Duodenal mucosa (tissue), 2 donors: ENCODE measurements at regions not wholly inside any gene's neighbourhood (a gene's known extent, or its start where the extent isn't known, plus 50 kb on each side); places are given as distances from the start of the nearest gene placed in this dataset.

Experiments used
- H3K27ac ChIP-seq: one replicate; pipeline ENCODE4 v1.7.0; 2013; ENCODE audit warnings: low read depth, low read length
- H3K27me3 ChIP-seq, 2 donors: one replicate each; pipeline ENCODE4 v1.7.0; 2013; ENCODE audit warnings: low read length in 2 of 2, control low read depth in 1 of 2; ENCODE audit not compliant: insufficient read depth in 2 of 2, control insufficient read depth in 1 of 2
- H3K36me3 ChIP-seq, 2 donors: one replicate each; pipeline ENCODE4 v1.7.0; 2013; ENCODE audit warnings: low read length in 2 of 2, control low read depth in 1 of 2; ENCODE audit not compliant: insufficient read depth in 2 of 2, control insufficient read depth in 1 of 2
- H3K4me1 ChIP-seq, 2 donors: one replicate each; pipeline ENCODE4 v1.7.0; 2013; ENCODE audit warnings: low read length in 2 of 2, control low read depth in 1 of 2; ENCODE audit not compliant: insufficient read depth in 2 of 2, control insufficient read depth in 1 of 2
- H3K4me3 ChIP-seq, 2 donors: one replicate each; pipeline ENCODE4 v1.7.0; 2013; ENCODE audit warnings: low read length in 2 of 2, low read depth in 1 of 2
- H3K9ac ChIP-seq, 2 donors: one replicate each; pipeline ENCODE4 v1.7.0; 2013; ENCODE audit warnings: low read length in 2 of 2, low read depth in 1 of 2
- H3K9me3 ChIP-seq, 2 donors: one replicate each; pipeline ENCODE4 v1.7.0; 2013; ENCODE audit warnings: low read length in 2 of 2, control low read depth in 1 of 2; ENCODE audit not compliant: control insufficient read depth in 1 of 2

DNA sequence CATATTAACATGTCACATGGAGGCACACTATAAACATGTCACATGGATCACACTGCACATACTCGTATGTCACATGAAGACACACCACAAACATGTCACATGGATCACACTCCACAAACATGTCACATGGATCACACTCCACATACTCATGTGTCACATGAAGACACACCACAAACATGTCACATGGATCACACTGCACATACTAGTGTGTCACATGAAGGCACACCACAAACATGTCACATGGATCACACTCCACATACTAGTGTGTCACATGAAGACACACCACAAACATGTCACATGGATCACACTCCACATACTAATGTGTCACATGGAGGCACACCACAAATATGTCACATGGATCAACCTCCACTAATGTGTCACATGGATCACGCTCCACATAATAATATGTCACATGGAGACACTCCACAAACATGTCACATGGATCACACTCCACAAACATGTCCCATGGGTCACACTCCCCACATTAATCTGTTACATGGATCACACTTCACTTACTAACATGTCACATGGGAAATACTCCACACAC lies 195.6 kb upstream of the PFKP start:
- Histone ChIP-seq H3K9me3 (no peaks in the 10 kb centered on the region), H3K4me3 (no peak overlapping the region), H3K27ac (no peak overlapping the region), H3K27me3 (no peaks in the 10 kb centered on the region), H3K9ac (no peak overlapping the region), H3K4me1 (no peaks in the 10 kb centered on the region), H3K36me3 (no peaks in the 10 kb centered on the region)

GRCh38 chr10:2870654-2871053 lies 196.7 kb upstream of the PFKP start:
- H3K27me3 ChIP-seq = no peaks in the 10 kb centered on the region
- no peak overlapping the region for H3K4me3 ChIP-seq
- H3K9ac ChIP-seq = no peak overlapping the region
- H3K36me3 ChIP-seq = no peaks in the 10 kb centered on the region
- no peak overlapping the region for H3K27ac ChIP-seq
- no peaks in the 10 kb centered on the region for H3K9me3 ChIP-seq
- H3K4me1 ChIP-seq = no peaks in the 10 kb centered on the region

DNA sequence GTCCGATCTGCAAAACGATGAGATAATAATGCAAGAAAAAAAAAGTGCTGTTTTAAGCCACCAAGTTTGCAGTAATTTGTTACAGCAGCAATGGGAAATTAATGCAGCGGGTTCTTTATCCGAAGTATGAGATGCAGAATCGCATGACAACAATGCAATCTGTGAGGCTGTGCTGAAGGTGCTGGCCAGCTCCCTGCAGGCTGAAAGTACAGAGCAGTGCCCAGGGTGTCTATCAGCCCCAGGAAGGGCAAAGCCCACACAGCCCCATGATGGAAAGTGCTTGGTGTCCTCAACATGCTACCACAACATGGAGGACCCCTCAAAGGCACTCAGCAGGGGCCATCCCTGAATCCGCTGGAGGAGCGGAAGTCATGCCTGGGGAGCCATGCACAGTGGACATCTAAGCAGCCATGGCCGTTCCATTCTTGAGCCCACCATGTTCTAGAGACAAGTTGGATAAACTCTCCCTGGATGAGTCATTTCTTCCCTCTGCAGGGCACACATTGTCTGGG lies 199.5 kb upstream of the PFKP start:
- H3K9me3 ChIP-seq = no peaks in the 10 kb centered on the region
- no peaks in the 10 kb centered on the region for H3K27me3 ChIP-seq
- no peak overlapping the region for H3K4me3 ChIP-seq
- H3K9ac ChIP-seq = no peak overlapping the region
- no peaks in the 10 kb centered on the region for H3K4me1 ChIP-seq
- H3K27ac ChIP-seq = no peak overlapping the region
- H3K36me3 ChIP-seq = no peaks in the 10 kb centered on the region

DNA sequence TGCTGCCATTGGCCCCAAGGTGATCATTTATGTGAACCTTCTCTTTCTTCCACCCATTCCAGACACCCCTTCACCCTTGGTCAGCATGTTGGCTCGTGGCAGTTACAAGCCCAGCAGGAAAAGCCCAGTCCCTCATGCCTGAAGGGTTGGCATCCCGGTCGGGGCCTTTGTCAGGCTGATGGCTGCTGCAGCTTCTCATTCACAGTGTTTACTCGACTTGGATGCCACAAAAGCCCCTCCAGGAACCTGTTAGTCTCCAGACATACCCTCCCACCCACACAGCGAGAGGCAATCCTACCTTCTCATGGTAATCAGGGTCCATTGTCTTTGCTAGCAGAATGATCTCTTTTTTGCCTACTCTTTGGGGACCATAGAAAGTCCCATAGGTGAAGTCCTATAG lies 200.8 kb upstream of the PFKP start:
- H3K9me3 ChIP-seq = no peaks in the 10 kb centered on the region
- H3K27ac ChIP-seq = no peak overlapping the region
- no peaks in the 10 kb centered on the region for H3K27me3 ChIP-seq

GRCh38 chr10:2861632-2862210 lies 205.6 kb upstream of the PFKP start:
- H3K27me3 ChIP-seq = no peaks in the 10 kb centered on the region
- H3K27ac ChIP-seq = no peak overlapping the region
- H3K4me3 ChIP-seq = no peak overlapping the region
- H3K9ac ChIP-seq = no peak overlapping the region
- no peaks in the 10 kb centered on the region for H3K4me1 ChIP-seq
- peaks cover 0 to 4% of the 10 kb centered on the region in 2 donors for H3K9me3 ChIP-seq
- no peaks in the 10 kb centered on the region for H3K36me3 ChIP-seq

More for the DNA sequence above, 200.8 kb upstream of the PFKP start:
- Histone ChIP-seq H3K9ac (no peak overlapping the region), H3K4me1 (no peaks in the 10 kb centered on the region), H3K4me3 (no peak overlapping the region), H3K36me3 (no peaks in the 10 kb centered on the region)

DNA sequence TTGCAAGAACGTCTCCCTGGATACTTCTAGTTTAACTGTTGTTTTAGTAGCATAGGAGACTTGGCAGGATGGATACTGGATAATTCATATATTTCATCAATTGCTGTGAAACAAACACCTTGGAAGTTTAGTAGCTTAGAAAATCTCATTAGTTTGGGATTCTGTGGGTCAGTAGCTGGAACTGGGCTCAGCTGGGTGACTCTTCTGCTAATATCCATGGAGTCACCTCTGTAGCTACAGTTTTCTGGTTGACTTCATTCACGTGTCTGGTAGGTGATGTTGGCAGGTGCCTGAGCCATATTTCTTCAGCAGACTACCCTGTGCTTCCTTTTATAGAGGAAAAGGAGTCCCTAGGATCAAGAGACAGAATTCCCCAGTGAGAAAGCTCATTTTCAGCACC lies 208.9 kb upstream of the PFKP start:
- Histone ChIP-seq H3K4me3 (no peak overlapping the region), H3K4me1 (no peaks in the 10 kb centered on the region), H3K27ac (no peak overlapping the region)

GRCh38 chr10:2856598-2856997 lies 210.8 kb upstream of the PFKP start:
- H3K9ac ChIP-seq = no peak overlapping the region
- peaks cover 0 to 4% of the 10 kb centered on the region in 2 donors for H3K9me3 ChIP-seq
- H3K27ac ChIP-seq = no peak overlapping the region
- no peaks in the 10 kb centered on the region for H3K36me3 ChIP-seq
- H3K4me1 ChIP-seq = no peaks in the 10 kb centered on the region
- H3K27me3 ChIP-seq = no peaks in the 10 kb centered on the region
- H3K4me3 ChIP-seq = no peak overlapping the region

More for the DNA sequence above, 208.9 kb upstream of the PFKP start:
- H3K36me3 ChIP-seq = no peaks in the 10 kb centered on the region
- no peak overlapping the region for H3K9ac ChIP-seq
- H3K9me3 ChIP-seq = peaks cover 0 to 4% of the 10 kb centered on the region in 2 donors
- H3K27me3 ChIP-seq = no peaks in the 10 kb centered on the region

DNA sequence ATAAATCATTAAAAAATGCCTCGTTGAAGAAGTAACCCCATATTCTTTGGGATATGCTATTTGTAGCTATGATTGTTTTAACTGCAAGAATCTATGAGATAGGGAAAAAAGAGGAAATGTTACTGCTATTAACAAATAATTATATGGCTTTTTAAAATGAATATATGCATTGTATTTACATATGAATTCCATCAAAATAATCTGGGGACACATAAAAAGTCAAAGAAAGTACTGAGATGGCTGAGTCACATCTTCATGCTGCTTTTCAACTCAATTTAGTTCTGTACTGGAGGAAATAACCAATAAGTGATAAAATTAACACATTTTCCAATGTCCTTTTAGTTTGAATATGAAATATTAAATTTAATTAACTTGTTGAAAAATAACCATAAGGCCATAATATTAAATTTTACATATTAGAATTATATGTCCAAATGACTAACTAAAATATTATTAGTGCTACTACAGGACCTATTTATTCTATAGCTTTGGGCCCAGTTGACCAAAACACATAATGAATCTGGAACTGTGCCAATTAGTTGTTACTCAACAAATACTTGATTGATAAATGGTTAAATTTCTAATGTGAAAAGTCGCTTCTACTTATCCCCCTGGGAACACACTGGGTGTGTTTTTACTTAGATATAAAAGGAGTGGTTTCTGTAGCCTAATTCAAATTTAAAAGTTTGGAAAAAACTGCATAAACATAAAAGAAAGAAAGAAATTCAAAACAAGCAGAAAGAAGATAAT lies 214.6 kb upstream of the PFKP start:
- no peak overlapping the region for H3K27ac ChIP-seq
- H3K9ac ChIP-seq = no peak overlapping the region
- no peak overlapping the region for H3K4me3 ChIP-seq
- no peaks in the 10 kb centered on the region for H3K36me3 ChIP-seq
- no peaks in the 10 kb centered on the region for H3K9me3 ChIP-seq
- H3K4me1 ChIP-seq = no peaks in the 10 kb centered on the region
- H3K27me3 ChIP-seq = no peaks in the 10 kb centered on the region

DNA sequence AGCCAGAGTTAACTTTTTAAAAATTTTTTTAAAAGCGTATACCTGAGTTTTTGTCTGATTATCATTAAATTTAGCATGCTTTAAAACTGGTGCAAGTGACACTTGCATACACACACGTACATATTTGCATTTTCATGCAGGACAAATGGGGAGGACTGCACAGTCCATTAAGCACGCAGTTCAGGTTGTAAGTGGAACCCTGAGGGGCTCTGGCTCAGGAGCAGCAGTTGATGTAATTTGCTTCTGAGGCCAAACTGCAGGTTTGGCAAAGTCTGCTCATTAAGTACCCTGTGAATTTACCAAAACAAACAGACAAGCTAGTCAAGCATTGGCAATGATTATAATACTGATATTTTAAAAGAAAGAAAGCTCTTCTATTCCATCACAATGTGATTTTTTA lies 215.8 kb upstream of the PFKP start:
- Histone ChIP-seq H3K9me3 (no peaks in the 10 kb centered on the region), H3K27ac (no peak overlapping the region), H3K36me3 (no peaks in the 10 kb centered on the region), H3K9ac (no peak overlapping the region), H3K4me3 (no peak overlapping the region), H3K4me1 (no peaks in the 10 kb centered on the region), H3K27me3 (no peaks in the 10 kb centered on the region)

DNA sequence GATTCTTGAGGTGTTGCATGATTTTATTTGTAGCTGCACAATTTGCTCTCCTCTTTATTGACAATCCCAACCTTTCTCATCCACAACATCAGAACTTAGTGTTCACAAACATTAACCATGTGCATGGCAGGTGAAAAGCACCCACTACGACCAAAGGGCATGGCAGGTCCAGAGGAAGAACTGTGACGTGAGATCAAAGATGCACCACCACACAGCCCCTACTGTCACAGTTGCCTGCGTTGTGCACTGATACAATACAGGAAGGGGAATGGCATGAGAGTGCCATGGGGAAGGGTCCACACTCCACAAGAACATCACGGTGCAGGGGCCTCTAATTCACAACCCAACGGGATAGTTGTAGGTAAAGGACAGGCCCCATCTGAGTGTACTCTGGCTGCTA lies 217.1 kb upstream of the PFKP start:
- Histone ChIP-seq H3K4me1 (no peaks in the 10 kb centered on the region), H3K27ac (no peak overlapping the region), H3K4me3 (no peak overlapping the region), H3K9ac (no peak overlapping the region), H3K36me3 (no peaks in the 10 kb centered on the region), H3K27me3 (no peaks in the 10 kb centered on the region), H3K9me3 (no peaks in the 10 kb centered on the region)
